GM04504 (cell line): ENCODE measurements at regions not wholly inside any gene's neighbourhood (a gene's known extent, or its start where the extent isn't known, plus 50 kb on each side); places are given as distances from the start of the nearest gene placed in this dataset.
"Not testable (repeated sequence)": the region's sequence is repeated elsewhere in the genome, so short reads cannot be mapped to it uniquely, and the experiment has no call there.

Source experiments
- DNase-seq: peaks from one replicate; pipeline ENCODE4 v3.0.0-alpha.2; 2012; ENCODE audit warnings: low read depth

DNA sequence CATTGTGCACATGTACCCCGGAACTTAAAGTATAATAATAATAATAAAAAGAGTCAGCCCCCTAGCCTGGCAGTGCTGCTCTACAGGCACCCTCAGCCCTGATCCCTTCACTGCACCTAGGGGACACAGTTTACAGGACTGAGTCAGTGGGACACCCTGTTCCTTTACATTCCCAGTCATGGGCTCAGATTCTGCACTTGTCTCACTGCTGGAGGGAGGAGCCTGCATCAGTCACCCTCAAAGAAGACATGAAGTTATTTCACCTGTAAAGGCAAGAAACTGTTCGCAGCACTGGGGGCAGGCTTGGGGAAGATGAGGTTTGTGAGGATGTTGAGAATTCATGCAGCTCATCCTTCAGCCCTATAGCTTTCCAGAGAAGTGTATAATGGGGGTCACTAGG, 50.7 kb upstream of the VPREB1 start:
- no peak for DNase-seq

- not testable (repeated sequence) for DNase-seq
These were observed 51.1 kb upstream of the VPREB1 start for GRCh38 chr22:22193462-22193861.

- not testable (repeated sequence) for DNase-seq
These were observed 51.6 kb upstream of the VPREB1 start for GRCh38 chr22:22193006-22193405.

DNA sequence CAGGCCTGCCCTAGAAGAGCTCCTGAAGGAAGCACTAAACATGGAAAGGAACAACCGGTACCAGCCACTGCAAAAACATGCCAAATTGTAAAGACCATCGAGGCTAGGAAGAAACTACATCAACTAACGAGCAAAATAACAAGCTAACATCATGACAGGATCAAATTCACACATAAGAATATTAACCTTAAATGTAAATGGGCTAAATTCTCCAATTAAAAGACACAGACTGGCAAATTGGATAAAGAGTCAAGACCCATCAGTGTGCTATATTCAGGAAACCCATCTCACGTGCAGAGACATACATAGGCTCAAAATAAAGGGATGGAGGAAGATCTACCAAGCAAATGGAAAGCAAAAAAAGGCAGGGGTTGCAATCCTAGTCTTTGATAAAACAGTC, 54.8 kb upstream of the VPREB1 start:
- DNase-seq, result not testable (repeated sequence)

DNA sequence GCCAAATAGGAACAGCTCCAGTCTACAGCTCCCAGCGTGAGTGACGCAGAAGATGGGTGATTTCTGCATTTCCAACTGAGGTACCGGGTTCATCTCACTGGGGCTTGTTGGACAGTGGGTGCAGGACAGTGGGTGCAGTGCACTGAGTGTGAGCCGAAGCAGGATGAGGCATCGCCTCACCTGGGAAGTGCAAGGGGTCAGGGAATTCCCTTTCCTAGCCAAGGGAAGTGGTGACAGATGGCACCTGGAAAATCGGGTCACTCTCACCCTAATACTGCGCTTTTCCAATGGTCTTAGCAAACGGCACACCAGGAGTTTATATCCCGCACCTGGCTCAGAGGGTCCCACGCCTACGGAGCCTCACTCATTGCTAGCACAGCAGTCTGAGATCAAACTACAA, 56.7 kb upstream of the VPREB1 start:
- DNase-seq, result not testable (repeated sequence)

GRCh38 chr22:22187299-22187698, 57.3 kb upstream of the VPREB1 start:
- no peak for DNase-seq

DNA sequence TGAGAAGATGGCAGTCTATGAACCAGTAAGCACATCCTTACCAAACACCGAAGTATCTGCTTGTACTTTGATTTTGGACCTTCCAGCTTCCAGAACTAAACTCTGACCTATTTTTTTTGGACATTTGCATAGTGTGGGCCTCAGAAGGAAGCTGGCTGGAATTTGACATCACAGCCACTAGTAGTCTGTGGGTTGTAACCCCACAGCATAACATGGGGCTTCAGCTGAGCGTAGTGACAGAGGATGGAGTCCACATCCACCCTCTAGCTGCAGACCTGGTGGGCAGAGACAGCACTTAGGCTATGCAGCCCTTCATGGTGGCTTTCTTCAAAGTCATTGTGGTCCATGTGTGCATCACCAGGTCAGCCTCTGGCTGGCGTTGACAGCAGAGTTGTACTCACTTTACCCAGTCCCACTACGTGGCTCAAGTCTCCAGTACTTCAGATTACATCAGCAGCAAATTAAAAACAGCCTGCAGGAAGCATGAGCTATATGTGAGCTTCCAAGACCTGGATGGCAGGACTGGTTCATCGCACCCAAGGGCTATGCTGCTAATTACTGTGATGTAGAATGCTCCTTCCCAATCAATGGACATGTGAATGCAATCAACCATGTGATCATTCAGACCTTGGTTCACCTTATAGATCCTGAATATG, 58.6 kb upstream of the VPREB1 start:
- DNase-seq, result no peak

DNA sequence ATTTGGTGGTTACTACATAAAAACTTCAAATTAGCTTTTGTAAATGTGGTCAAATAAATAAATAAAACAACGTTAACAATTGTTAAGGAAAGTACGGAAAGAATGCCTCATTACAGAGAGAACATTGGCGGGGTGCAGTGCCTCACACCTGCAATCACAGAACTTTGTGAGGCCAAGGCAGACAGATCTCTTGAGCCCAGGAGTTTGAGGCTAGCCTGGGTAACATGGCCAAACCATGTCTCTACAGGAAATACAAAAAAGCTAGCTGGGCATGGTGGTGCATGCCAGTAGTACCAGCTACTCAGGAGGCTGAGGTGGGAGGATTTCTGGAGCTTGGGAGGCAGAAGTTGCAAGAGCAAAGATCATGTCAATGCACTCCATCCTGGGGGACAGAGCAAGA, 59.4 kb upstream of the VPREB1 start:
- no peak for DNase-seq

GRCh38 chr22:22184277-22184807, 60.2 kb upstream of the VPREB1 start:
- no peak for DNase-seq

DNA sequence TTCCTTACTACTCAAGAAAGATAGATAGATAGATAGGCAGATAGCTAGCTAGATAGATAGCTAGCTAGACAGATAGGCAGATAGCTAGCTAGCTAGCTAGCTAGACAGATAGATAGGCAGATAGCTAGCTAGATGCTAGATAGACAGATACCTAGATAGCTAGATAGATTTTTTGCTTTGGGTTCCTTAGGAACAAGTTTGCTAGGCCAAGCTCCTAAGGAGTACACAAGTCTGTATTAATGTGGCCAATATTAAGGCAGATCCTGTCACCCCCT, 61.7 kb upstream of the VPREB1 start:
- no peak for DNase-seq

DNA sequence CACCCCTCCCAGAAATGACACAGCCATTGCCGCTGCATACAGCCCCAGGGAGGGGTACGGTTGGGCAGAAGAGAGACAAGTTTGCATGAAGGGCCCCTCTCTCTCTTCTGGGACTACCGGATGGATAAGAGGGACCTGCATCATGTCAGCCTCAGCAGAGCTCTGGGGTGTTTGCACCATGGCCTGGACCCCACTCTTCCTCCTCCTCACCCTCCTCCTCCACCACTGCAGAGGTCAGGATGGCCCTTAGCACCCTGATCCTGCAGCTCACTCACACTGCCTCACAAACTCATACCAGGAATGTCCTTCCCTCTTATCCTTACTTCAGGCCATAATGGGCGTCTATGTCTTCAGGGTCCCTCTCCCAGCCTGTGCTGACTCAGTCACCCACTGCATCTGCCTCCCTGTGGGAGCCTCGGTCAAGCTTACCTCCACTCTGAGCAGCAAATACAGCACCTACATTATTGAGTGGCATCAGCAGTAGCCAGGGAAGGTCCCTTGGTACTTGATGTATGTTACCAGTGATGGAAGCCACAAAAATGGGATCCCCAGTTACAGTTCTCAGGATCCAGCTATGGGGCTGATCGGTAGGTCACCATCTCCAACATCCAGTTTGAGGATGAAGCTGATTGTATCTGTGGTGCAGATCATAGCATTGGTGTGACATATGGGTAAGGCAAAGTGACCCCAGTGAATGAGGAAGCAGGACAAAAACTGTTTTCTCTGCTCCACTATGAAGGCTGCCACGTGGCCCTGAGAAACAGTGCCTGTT, 62.2 kb upstream of the VPREB1 start:
- DNase-seq, result no peak

GRCh38 chr22:22181341-22181850, 63.2 kb upstream of the VPREB1 start:
- DNase-seq, result no peak

DNA sequence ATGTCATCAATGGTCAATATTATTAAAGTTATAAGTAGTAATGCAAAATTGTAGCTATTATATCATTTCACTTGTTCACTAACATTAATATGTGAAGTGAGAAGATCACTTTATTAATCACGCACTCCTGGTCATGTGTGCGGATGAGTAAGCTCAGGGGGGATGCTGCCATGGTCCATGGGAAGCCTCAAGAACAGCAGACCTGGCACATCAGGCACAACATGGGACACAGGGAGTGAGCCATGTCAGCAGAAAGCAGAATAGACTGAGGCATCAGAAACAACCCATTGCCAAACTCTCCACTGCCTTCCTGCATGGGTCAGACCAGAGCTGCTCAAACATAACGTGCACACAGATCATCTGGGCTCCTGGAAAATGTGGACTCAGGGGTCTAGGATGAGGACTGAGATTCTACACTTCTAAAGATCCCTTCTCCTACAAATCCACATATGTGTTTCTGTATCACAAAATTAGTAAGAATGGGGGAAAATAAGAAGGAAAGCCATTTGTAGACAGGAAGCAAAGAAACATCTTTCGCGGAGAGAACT, 63.8 kb upstream of the VPREB1 start:
- no peak for DNase-seq

- DNase-seq, result no peak
These were observed 64.7 kb upstream of the VPREB1 start for GRCh38 chr22:22179858-22180257.

DNA sequence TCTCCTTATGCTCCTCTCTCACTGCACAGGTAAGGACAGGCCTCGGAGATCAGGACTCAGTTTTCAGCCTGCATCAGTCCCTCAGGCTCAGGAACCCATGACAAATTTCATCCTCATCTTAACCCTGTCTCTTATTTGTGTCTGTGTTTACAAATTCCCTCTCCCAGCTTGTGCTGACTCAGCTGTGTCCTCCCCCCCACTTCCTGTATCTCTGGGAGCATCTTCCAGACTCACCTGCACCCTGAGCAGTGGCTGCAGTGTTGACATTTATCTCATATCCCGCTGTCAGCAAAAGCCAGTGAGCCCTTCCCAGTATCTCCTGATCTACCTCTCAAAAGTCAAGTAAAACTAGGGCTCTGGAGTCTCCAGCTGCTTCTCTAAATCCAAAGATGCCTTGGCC, 65.6 kb upstream of the VPREB1 start:
- no peak for DNase-seq

- DNase-seq, result no peak
These were observed 66.1 kb upstream of the VPREB1 start for GRCh38 chr22:22178355-22178965.

DNA sequence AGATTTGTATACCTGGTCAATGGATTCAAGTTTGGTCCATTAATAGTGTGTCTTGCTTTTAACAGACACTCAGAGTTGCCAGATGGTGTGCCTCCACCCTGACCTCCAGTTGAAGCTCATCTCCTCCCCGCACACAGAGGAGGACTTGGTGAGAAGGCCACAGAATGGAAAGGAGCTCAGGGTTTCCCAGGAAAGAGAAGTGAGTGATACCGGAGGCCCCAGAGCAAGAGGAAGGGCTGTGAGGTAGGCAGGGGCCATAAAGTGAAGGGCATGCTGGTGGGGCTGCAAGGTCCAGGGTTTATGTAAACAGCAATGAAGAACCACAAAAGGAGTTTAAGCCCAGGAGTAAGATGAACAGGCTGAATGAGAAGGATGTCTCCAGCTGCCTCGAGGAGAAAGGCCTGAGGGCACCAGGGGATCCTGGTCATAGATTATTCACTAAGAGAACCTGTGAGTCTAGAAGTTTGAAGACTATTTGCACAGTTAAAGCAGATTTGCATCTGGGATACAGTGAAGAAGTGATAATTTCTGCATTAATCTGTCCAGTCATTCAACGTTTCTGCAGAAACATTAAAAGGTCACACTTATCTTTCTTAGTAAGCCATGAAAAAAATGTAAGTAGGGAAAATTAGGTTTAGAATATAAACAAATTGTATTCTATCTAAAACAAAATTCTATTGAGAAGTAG, 67.5 kb upstream of the VPREB1 start:
- DNase-seq, result no peak

GRCh38 chr22:22172896-22173628, 71.5 kb upstream of the VPREB1 start:
- not testable (repeated sequence) for DNase-seq

DNA sequence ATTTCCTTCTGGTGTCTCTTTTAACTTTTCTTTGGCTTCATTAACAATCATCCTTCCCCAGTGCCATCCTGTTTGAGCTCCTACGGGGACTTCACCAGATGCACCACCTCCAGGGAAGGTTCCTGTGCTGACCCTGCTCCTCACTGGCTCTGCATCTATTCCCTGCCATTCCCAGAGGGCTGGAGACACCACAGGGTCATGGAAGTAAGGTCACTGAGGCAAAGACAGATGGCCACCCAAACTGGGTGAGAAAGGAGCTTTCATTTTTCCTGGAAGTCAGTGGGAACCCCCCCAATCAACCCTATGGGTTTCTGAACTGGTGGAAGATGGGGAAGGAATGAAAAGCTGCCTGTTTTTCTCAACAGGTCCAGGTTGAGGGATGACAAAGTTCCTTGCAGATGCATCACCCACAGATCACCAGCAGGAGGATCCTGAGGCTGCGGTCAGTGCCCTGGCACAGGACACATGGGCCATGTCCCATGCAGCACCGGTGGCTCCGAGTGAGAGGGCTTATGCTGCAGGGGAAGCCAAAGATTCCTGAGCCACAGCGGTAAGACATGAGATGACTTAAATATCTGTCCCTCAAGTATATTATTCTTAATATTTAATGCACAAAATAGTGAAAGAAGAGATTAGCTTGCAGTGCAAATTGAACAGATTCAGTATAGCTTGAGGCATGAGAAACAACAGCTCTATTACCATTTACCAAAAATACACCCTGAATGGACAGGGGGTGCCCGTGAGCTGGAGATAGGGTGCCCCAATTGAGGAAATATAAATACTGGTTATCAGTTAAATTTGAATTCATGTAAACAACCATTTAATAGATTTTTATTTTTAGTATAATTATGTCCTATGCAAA, 73.0 kb upstream of the VPREB1 start:
- no peak for DNase-seq

DNA sequence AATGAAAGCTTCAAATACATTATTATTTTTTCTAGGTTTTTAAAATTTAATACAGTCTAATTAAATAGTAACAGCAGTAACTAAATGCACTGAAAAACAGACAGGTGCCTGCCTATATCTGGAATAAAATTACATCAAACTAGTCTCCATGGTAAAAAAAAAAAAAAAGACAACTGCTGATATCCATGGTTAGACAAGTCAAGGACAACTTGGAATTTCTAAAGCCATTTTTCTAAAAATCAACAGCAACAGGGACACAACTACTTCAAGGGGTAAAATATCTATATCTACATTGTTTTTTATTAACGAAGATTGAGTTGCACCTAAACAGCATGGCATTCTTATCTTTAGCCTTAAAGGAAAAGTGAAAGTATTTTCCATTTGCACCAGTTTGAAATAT, 74.7 kb upstream of the VPREB1 start:
- DNase-seq, result no peak
